ENCODE measurements at regions not wholly inside any gene's neighbourhood (a gene's known extent, or its start where the extent isn't known, plus 50 kb on each side); places are given as distances from the start of the nearest gene placed in this dataset.

- Mint-ChIP-seq H3K9me3 (no peaks in the 10 kb centered on the region), H3K27ac (no peak overlapping the region), H3K36me3 (ENCODE audit: low read depth) (no peaks in the 10 kb centered on the region), H3K27me3 (ENCODE audit: insufficient read depth, low read depth, poor library complexity) (no peaks in the 10 kb centered on the region), H3K4me1 (no peaks in the 10 kb centered on the region; the same call in 2 of the 3 replicates), H3K4me3 (no peak overlapping the region)
- Histone ChIP-seq H4K20me1 (replicated peaks; ENCODE audit: insufficient read depth) (no peaks in the 10 kb centered on the region), H3K4me3 (no peak overlapping the region), H3K4me1 (ENCODE audit: insufficient read depth) (no peaks in the 10 kb centered on the region), H3K4me2 (no peak overlapping the region), H3K27me3 (ENCODE audit: insufficient read depth) (no peaks in the 10 kb centered on the region), H3K36me3 (ENCODE audit: insufficient read depth) (no peaks in the 10 kb centered on the region), H3K79me2 (replicated peaks; ENCODE audit: insufficient read depth) (no peaks in the 10 kb centered on the region), H3K27ac (ENCODE audit: low read depth) (no peak overlapping the region), H2AFZ (no peak overlapping the region), H3K9me2 (ENCODE audit: insufficient read depth) (no peaks in the 10 kb centered on the region), H3F3A (replicated peaks; ENCODE audit: low read depth) (no peaks in the 10 kb centered on the region)
- no peak for DNase-seq (ENCODE audit: low spot score)
- no peak for ATAC-seq
- TF ChIP-seq EZH2phosphoT487 (IDR thresholded peaks at IDR 0.05; ENCODE audit: unreplicated experiment) (no peak), ZNF462 (CRISPR knock-in tag; IDR thresholded peaks at IDR 0.05) (no peak), ZNF114 (CRISPR knock-in tag; IDR thresholded peaks at IDR 0.05) (no peak), REST (IDR thresholded peaks at IDR 0.05; ENCODE audit: unreplicated experiment) (no peak), ZNF331 (CRISPR knock-in tag; IDR thresholded peaks at IDR 0.05; ENCODE audit: low read depth) (no peak), ETS1 (IDR thresholded peaks at IDR 0.05) (no peak), NANOG (IDR thresholded peaks at IDR 0.05; ENCODE audit: borderline replicate concordance) (no peak), EZH2 (IDR thresholded peaks at IDR 0.05; ENCODE audit: low read depth, unreplicated experiment) (no peak), STAT1 (IDR thresholded peaks at IDR 0.05; ENCODE audit: unreplicated experiment) (no peak), POLR2AphosphoS5 (IDR thresholded peaks at IDR 0.05; ENCODE audit: low read depth) (no peak), CTCF (conservative IDR thresholded peaks at IDR 0.05; ENCODE audit: low read depth in 2 of 2) (no peak), CREB1 (CRISPR knock-in tag; IDR thresholded peaks at IDR 0.05; ENCODE audit: low read depth) (no peak), JUNB (IDR thresholded peaks at IDR 0.05; ENCODE audit: unreplicated experiment) (no peak)
Measured at GRCh38 chr20:40159276-40159675, 529.8 kb downstream of the MAFB start.
